ENCODE measurements at regions not wholly inside any gene's neighbourhood (a gene's known extent, or its start where the extent isn't known, plus 50 kb on each side); places are given as distances from the start of the nearest gene placed in this dataset.

DNA sequence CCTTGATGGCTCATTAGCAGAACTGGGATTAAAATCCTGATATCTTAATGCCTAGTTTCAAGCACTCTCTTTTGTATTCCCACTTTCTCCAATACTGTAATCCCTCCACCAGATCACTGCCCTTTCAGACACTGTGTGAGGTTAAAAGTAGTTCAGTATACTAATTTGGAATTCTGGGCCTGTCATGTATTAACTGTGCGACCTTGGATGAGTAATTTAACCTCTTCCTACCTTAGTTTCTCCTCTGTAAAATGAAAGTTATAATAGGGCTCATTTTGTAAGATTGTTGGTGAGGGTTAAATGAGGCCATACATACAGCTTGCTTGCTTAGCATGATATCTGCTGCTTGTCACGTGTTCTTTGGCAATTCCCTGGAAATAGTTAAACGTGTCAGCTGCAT lies 207.3 kb upstream of the HS3ST1 start:
- DNase-seq (ENCODE audit: low read depth in 3 of 3) = no peak

DNA sequence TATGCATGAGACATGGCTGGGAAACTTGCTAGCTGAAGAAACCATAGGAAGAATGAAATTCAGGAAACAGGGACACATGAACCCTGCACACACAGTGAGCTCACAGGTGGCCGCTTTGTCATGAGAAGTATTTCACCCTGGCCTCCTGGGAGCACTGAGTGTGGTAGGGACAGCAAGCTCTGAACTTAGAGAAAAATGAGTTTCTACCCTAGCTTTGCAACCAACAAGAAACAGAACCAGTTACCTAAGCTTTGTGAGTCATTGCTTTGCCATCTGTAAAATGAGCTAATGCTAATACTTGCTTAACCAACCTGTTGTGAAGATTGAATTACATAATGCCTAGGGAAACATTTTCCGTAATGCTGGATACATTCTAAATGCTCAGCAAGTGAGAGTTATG lies 206.6 kb upstream of the HS3ST1 start:
- no peak for DNase-seq (ENCODE audit: low read depth in 3 of 3)

DNA sequence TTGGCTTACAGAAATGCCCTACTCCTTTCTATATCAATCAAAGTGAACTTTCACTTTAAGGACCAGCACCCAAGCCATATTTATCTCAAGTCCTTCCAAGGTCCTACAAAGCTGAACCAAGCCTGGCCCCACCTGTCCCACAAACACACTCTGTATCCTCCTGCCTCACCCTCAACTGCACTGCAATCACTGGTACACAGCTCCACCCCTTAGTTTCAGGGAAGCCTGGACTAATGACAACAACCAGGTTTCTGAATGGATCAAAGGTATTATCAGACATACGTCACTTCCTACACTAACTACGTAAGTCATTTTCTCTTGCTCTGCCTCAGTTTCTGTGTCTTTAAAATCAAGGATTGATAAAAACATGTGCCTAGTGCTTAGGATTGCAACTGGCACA lies 205.6 kb upstream of the HS3ST1 start:
- no peak for DNase-seq (ENCODE audit: low read depth in 3 of 3)

DNA sequence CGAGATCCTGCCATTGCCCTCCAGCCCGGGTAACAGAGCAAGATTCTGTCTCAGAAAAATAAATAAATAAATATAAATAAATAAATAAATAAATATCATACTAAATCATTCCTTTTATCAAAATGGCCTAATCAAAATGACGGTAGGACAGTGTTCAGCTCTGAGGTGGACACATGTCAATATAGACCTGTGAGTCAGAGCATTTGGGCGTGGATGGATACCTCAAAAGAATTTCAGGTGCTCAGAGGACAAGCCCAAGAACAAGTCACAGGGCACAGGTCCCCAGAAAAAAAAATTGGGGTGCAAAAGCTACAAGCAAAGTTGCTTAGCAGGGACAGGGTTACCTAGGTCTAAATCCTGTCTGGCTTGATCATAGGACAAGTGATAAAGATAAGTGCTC lies 204.7 kb upstream of the HS3ST1 start:
- DNase-seq (ENCODE audit: low read depth in 3 of 3) = no peak

DNA sequence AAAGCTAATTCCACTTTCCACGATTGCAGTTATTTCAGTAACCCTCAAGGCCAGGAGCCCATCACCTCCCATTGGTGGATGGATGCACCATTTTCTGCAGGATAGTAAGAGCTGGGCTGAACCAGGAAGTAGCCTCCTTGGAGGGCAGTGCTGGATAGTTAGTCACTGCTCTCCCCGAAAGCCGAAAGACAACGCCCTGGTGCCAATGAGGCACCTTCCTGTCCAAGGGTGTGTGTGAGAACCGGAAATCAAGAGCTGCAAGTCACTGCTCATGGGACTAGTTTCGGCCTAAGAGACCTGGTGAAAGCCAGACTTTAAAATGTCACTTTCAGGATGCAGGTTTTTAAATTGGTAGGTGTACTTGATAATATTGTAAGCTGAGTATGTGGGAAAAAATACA lies 203.8 kb upstream of the HS3ST1 start:
- no peak for DNase-seq (ENCODE audit: low read depth in 3 of 3)

DNA sequence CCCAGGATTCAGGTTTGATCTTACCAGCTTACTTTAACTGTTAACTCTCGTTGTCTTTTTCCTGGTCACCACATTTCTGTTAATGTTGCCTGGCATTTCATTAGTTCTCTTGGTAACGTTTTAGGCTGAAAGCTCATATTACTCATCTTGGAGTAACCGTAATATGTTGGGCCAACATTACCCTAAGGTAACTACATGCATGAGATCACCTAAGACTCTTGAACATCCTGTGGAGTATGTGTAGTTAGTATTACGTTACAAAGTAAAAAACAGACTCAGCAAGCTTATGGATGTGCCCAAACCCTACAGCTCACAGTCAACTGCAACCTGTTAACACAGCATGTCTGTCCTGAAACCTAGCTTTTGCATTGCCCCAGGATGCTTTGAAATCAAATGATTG lies 203.3 kb upstream of the HS3ST1 start:
- DNase-seq (ENCODE audit: low read depth in 3 of 3) = no peak

DNA sequence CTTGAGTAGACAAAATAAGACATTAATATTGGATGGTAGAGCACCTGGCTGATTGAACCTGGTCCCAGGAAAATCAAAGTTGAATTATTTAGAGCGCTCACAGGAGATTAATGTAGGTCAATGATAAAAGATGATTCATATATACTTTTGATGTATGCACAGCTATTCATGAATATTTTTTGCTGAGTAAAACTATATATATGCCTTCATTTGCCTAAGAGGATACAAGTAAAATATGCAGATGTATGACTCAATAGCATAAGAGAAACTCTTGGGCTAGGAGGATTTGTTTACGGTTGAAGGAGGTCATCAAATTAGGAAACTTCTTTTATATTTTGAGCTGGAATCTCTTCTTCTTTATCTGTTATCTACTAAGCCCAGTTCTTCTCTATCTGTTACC lies 202.7 kb upstream of the HS3ST1 start:
- no peak for DNase-seq (ENCODE audit: low read depth in 3 of 3)

DNA sequence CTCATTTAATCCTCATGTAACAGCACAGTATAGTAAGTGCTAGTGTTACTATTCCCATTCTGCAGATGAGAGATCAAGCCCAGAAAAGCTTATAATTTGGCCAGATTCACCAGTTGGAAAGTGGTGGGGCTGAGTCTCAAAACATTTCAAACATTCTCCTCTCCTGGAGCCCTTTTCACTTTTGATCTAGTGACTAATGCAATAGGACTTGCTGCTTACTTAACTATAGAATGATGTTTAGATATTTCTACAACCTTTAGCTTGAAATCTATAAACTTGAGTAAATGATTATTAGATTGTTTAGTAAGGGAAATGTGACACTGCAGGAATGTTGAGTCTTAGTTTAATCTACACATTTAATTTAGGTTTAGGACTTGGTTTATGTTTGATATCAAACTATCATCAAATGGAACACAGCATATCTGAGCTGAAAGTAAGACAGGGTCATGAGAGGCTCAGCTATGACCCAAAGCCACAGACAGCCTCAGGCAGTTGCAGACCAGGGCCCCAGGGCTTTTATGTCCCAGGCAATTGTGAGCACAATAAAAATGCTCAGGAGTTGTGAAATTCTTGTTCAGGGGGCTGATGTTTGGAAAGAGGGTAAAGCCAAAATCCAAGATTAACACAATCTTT lies 199.5 kb upstream of the HS3ST1 start:
- DNase-seq (ENCODE audit: low read depth in 3 of 3) = no peak

DNA sequence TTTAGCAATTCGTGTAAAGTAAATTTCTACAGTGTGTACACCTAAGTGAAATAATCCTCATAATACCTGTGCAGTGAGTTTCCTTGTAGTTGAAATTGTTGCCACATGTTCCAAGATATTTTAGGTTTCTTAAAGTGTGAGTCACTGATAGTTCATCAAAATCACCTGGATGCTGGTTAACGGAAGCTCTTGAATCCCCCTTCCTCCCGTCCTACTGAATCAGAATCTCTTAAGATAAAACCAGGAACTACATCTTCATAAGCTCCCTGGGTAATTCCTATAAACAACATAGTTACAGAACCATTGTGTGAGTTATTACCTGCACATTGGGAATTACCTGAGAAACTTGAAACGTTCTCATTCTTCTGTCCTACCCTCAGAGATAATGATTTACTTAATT lies 197.4 kb upstream of the HS3ST1 start:
- no peak for DNase-seq (ENCODE audit: low read depth in 3 of 3)

DNA sequence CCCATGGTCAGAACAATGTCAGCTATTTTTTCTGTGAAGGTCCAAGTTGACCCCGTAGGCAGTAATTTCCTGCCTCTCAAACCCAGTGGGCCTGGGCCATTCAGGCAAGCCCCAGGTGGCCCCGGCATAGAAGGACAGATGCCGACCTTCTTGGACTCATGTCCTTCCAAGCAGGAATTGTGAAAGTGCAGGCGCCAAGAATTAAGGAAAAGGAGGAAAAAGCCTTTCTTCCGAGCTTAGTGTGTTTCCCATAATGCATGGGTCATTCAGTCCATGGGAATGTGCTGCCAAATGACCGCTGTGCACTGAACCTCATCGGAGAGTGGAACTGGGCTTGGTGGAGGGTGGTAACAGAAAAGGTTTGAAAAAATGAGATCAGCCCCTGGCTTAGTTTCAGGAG lies 196.5 kb upstream of the HS3ST1 start:
- no peak for DNase-seq (ENCODE audit: low read depth in 3 of 3)

DNA sequence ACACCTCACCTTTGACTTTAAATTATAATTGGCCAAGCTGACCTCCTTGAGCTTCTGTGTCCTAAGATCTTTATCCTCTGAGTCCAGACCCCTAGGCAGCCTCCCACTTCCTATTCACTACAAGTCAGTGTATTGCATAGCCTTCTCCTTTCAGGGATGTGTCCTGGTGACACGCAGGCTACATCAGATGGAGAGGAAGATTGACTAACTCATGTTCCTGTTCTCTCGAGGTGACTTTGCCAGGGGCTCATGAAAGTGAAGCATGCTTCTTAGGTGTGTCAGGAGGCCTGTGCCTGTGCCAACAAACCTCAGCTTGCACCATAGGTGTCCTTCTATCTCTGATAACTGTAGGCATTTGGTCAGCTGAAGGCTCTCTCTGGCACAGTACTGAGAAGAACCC lies 195.7 kb upstream of the HS3ST1 start:
- DNase-seq (ENCODE audit: low read depth in 3 of 3) = no peak

DNA sequence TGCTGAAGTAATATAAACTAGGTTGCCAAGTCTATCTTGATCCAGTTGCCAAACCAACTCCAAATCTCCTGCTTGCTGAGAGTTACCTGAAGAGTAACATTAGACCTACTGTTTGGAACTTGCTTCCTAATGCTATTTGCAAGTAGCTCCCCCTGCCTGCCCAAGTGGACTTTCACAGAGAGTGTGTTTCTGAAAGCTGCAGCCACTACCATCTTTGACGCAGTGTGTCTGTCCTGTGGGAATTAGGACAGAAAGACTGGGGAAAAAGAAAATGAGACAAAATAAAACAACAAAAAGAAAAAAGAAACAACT lies 195.0 kb upstream of the HS3ST1 start:
- no peak for DNase-seq (ENCODE audit: low read depth in 3 of 3)

DNA sequence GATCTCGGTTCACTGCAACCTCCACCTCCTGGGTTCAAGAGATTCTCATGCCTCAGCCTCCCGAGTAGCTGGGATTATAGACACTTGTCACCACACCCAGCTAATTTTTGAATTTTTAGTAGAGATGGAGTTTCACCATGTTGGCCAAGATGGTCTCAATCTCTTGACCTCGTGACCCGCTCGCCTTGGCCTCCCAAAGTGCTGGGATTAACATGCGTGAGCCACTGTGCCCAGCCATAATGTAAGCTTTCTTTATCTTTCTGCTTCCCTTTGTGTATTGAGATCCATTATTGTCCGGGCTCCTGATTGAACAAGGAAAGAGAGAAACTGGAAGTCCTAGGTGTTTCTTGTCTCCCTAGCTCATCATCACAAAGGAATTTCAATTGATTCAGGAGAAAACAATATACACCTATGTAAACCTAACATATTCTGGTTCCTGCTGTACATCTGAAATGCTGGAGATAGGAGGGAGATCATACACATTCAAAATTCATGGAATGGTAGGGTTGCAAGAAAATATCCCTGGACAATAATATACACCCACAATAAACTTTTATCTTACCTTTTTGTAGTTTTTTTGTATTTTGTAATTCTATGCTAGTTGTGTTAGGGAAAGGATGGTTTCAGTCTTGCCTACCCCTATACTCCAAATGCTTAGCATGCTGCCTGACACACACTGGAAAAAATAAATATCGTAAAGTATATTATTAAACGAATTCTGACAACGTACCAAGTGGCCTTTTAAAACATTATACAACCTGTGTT lies 194.4 kb upstream of the HS3ST1 start:
- no peak for DNase-seq (ENCODE audit: low read depth in 3 of 3)

DNA sequence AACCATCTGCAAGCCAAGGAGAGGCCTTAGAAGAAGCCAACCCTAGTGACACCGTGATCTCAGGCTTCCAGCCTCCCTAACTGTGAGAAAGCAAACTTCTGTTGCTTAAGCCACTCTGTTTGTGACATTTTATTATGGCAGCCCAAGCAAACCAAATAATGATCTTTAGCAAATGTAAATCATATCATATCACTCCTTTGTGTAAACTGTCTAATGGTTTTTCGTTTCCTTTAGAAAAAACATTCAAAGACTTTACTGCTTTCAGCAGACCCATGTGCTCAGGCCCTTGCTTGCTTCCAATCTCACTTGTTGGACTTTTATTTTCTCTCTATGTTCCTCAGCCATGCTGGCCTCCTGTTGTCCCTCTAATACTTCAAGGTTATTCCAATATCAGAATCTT lies 192.2 kb upstream of the HS3ST1 start:
- no peak for DNase-seq (ENCODE audit: low read depth in 3 of 3)

DNA sequence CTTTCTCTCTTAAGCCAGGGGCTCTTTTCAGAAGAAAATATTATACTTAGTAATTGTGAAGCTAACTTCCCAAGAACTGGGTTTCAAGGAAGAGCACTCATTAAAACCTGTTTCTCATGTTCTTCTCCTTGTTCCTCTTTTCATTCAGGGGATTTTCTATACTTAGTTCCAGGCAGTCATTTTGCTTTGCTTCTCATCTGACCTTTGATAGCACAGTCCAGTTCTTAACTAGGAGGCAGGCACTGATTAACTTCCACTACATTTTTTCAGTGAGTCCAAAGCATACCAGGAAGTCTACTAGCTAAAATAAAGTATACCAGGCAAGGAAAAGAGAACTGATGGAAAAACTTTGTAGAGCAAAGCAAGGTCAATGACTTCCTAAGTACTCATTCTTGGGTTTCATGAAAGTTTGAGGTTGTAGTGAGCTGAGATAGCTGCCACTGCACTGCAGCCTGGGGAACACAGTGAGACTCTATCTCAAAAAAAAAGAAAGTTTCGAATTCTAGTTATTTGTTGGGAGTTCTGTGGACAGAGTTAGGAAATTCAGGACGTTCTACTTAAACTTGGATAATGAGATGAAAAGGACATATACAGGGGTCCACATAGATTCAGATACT lies 190.1 kb upstream of the HS3ST1 start:
- DNase-seq (ENCODE audit: low read depth in 3 of 3) = no peak

DNA sequence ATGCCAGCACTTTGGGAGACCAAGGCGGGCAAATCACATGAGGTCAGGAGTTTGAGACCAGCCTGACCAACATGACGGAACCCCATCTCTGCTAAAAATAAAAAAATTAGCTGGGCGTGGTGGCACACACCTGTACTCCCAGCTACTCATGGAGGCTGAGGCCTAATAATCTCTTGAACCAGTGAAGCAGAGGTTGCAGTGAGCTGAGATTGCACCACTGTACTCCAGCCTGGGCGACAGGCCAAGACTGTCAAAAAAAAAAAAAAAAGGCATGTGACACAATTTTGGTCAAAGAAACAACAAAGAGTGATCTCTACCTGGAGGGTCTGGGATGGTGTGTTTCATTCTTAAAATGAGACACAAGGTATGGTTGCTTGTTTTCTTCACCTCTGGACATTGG lies 188.2 kb upstream of the HS3ST1 start:
- no peak for DNase-seq (ENCODE audit: low read depth in 3 of 3)

DNA sequence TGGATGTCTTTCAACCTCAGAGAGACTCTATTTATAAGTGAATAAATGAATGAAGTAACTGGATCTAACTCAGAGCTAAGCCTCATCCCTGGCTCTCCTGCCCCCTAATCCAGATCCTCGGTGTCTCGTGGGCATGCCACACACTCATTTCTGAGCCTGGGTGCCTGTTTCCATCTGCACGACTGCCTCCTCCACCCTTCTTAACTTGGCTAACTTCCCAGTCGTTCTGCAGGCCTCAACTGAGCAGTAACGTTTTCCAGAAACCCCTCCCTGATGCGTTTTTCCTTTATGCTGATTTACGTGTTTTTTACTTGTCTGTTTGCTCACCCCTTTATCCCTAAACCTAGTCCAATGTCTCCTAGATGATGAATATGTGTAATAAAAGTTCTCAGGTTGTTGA lies 186.9 kb upstream of the HS3ST1 start:
- DNase-seq (ENCODE audit: low read depth in 3 of 3) = no peak

DNA sequence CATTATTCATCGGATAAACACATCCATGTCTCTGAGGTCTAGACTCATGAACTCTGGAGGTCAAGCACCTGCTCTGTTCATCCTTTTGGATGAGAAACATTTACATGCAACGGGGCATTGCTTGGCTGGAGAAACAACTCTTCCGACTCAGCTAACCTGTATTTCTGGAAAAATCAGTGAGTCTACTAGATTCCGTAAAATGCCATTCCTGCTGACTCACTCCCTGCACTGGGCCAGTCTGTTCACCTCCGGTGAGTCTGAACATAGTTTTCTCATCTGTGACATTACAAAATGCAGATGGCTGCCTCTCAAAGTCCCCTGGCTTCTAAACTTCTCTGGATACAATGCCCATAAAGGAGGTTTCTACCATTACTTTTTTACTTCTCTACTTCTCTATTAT lies 185.7 kb upstream of the HS3ST1 start:
- DNase-seq (ENCODE audit: low read depth in 3 of 3) = no peak

DNA sequence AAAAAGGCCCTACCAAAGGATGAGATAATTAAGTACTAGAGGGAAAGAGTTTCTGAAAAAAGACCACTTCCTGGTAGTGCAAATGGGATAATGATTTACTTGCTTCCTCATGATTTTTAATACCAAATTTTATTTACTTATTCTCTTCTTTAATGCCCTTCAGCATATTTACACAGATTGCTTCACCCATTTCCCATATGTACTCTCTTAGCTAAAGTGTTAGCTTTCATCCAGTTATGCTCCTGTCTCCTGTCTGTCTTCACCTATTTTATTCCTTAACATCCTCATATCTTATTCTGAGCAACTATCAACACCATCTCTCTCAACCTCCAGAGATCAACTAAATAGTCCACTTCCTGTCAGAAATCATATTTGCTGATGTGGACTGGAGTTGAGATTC lies 183.2 kb upstream of the HS3ST1 start:
- DNase-seq (ENCODE audit: low read depth in 3 of 3) = no peak

DNA sequence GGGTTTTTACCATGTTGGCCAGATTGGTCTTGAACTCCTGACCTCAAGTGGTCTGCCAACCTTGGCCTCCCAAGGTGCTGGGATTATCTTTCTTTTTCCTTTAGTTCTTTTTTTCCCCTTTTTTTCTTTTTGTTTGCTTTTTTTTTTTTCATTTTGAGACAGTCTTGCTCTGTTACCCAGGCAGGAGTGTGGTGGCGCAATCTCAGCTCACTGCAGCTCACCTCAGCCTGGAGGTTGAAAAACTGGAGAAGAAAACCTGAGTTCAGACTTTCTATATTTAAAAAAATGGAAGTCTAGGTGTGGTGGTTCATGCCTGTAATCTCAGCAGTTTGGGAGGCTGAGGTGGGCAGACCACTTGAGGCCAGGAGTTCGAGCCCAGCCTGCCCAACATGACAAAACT lies 181.1 kb upstream of the HS3ST1 start:
- DNase-seq (ENCODE audit: low read depth in 3 of 3) = no peak

DNA sequence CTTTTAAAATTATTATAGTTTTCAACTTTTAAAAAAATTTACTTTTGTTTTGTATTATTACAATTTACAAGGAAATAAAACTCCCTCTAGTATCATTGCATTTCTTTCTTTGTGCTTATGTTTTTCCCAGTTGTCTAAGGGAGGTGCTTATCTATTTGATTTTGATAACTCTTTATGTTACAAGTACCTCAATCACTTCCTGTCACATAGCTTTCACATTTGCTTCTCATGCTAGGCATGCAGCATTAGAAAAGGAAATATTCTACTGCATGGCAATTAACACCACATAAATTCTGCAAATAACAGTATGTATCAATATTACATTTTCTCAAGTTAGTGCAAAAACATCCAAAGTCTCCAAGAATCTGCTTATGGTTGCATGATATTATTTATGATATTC lies 180.3 kb upstream of the HS3ST1 start:
- DNase-seq (ENCODE audit: low read depth in 3 of 3) = no peak

DNA sequence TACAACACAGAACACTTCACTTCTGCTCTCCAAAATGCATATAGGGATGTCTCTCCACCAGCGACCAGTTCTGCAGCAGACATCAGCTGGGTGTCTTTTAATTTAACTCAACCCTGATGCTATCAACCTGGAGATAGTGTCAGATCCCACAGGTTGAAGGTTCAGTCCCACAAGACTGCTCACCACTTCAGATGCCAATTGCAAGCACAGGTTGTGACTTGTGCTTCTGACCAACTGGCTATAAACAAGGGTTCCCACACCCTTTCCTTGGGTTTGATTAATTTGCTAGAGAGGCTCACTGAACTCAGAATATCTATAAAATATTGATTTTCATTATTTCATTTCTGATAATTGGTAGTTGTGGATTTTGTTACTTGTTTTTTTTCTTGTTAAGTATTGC lies 177.4 kb upstream of the HS3ST1 start:
- no peak for DNase-seq (ENCODE audit: low read depth in 3 of 3)

DNA sequence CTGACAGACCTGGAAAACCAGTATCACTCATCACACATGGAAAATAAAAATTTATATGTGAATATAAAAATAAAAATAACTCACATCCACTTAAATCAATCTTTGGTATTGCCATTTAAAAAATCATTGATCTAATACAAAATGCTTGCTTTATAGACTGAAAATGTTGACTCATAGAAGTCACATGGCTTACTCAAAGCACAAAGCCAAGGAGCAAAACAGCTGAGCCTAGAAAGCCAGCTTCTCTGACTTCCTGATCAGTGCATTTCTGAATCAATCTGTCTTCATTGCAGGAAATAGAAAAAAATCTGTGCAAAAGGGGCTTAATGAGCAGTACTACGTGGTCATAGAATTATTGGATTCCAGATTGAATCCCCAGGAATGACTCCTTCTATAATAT lies 176.9 kb upstream of the HS3ST1 start:
- no peak for DNase-seq (ENCODE audit: low read depth in 3 of 3)

DNA sequence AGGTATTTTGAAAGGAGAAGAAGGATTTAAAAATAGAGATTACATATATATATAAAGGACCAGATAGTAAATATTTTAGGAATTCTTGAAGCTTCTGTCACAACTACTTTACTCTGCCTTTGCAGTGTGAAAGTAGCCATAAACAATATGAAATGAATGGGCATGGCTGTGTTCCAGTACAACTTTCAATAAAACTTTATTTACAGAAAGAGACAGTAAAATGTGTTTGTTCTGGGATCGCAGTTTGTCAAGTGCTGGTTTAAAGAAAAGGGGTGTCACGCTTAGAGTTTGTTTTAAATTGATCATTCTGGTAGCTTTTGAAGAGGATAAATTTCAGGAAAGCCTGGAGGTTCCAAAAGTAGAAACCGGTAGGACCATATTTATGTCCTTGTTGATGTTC lies 176.1 kb upstream of the HS3ST1 start:
- DNase-seq (ENCODE audit: low read depth in 3 of 3) = no peak

Data from stimulated activated CD4-positive, alpha-beta T cell treated with anti-CD3 and anti-CD28 coated beads, TNF-alpha, amount 100 ng/mL, for 48 hours (primary cell).